Small intestine (tissue), 7 donors: ENCODE measurements at regions not wholly inside any gene's neighbourhood (a gene's known extent, or its start where the extent isn't known, plus 50 kb on each side); places are given as distances from the start of the nearest gene placed in this dataset.

ENCODE experiments used
- DNase-seq, 2 donors: peaks; one replicate each; pipeline versions ENCODE4 v3.0.0 to v3.0.0-alpha.2; 2013
- FAIRE-seq: peaks from 2 replicates; lab custom pipeline; 2012; peaks lifted over from hg19 to GRCh38; lab: Jason Lieb, UNC
- H3K27ac ChIP-seq, 3 donors: one replicate each; pipeline ENCODE4 v1.5.1; 2013; ENCODE audit warnings: low read length in 2 of 3, mild to moderate bottlenecking in 2 of 3, control low read depth in 1 of 3, inconsistent platforms in 1 of 3, low read depth in 1 of 3, moderate library complexity in 1 of 3
- H3K27me3 ChIP-seq, 3 donors: one replicate each; pipeline ENCODE4 v1.6.1; 2013; ENCODE audit warnings: low read length in 3 of 3, inconsistent platforms in 1 of 3; ENCODE audit not compliant: control insufficient read depth in 3 of 3, insufficient read depth in 3 of 3
- H3K36me3 ChIP-seq, 3 donors: one replicate each; pipeline ENCODE4 v1.6.1; 2013; ENCODE audit warnings: low read length in 3 of 3, inconsistent platforms in 1 of 3, low read depth in 1 of 3, mild to moderate bottlenecking in 1 of 3, moderate library complexity in 1 of 3; ENCODE audit not compliant: control insufficient read depth in 3 of 3, insufficient read depth in 2 of 3
- H3K4me1 ChIP-seq, 3 donors: one replicate each; pipeline ENCODE4 v1.6.1; 2013; ENCODE audit warnings: low read length in 2 of 3, inconsistent platforms in 1 of 3, low read depth in 1 of 3, mild to moderate bottlenecking in 1 of 3, moderate library complexity in 1 of 3; ENCODE audit not compliant: control insufficient read depth in 3 of 3, insufficient read depth in 2 of 3
- H3K4me3 ChIP-seq, 3 donors: one replicate each; pipeline ENCODE4 v1.5.1; 2013; ENCODE audit warnings: low read length in 3 of 3, control low read depth in 1 of 3, inconsistent platforms in 1 of 3, low read depth in 1 of 3, mild to moderate bottlenecking in 1 of 3, moderate library complexity in 1 of 3
- H3K9me3 ChIP-seq, 2 donors: one replicate each; pipeline ENCODE4 v1.6.1; 2013; ENCODE audit warnings: low read depth in 1 of 2, low read length in 1 of 2; ENCODE audit not compliant: control insufficient read depth in 2 of 2, insufficient read depth in 1 of 2
- WGBS, 3 donors: extraction: QIAGEN DNeasy Blood & Tissue Kit; methylation state at CpG; one replicate each; pipeline ENCODE4 v1.1.7; 2013; 5-methylcytosine and 5-hydroxymethylcytosine counted together
- donor health status: healthy with polysubstance abuse.
- donor health status: control.
- donor health status: control.
- donor health status: Bipolar disorder and iron deficiency.
- donor health status: healthy.

- H3K4me3 ChIP-seq: no peak overlapping the region
- no peaks in the 10 kb centered on the region for H3K4me1 ChIP-seq
- no peaks in the 10 kb centered on the region for H3K36me3 ChIP-seq
- H3K27me3 ChIP-seq: no peaks in the 10 kb centered on the region
- DNase-seq (no peak), FAIRE-seq (no peak)
- peaks cover 0 to 3% of the 10 kb centered on the region in 2 donors for H3K9me3 ChIP-seq
- H3K27ac ChIP-seq: no peak overlapping the region
Observed at GRCh38 chr6:126419901-126420300, 80.0 kb downstream of the CENPW start.

DNA sequence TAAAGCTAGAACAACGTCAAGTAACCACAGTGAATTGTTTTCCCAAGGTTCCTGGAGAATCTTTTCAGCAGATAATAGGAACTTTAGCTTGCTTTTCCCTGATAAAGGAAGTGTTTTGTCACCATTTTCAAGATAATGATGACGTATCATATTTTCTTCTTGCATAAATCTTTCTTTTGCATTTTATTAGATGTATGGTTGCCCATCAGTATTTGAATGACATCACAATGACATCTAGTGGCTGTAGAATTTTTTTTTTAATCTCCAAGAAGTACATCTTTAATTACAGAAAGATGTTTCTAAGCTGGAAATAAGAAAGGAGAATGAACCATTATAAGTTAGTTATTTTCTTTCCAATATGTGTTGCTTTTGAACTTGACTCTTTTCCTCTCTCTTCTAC lies 83.0 kb downstream of the CENPW start:
- H3K27me3 ChIP-seq: no peaks in the 10 kb centered on the region
- H3K36me3 ChIP-seq: no peaks in the 10 kb centered on the region
- no peak overlapping the region for H3K27ac ChIP-seq
- FAIRE-seq: no peak
- DNase-seq: no peak
- WGBS, 3 donors: 35 to 61% (median 38%) methylated on average over 2 of the region's 2 CpGs
- H3K4me1 ChIP-seq: no peaks in the 10 kb centered on the region
- H3K9me3 ChIP-seq: no peaks in the 10 kb centered on the region
- no peak overlapping the region for H3K4me3 ChIP-seq

- Histone ChIP-seq H3K27ac (no peak overlapping the region), H3K9me3 (no peaks in the 10 kb centered on the region), H3K4me3 (no peak overlapping the region), H3K36me3 (no peaks in the 10 kb centered on the region), H3K4me1 (no peaks in the 10 kb centered on the region), H3K27me3 (no peaks in the 10 kb centered on the region)
- 38 to 62% (median 41%) methylated on average over 3 of the region's 3 CpGs for WGBS, 3 donors
- DNase-seq (no peak), FAIRE-seq (no peak)
Observed at GRCh38 chr6:126427713-126428112, 87.8 kb downstream of the CENPW start.

GRCh38 chr6:126429866-126430265 lies 90.0 kb downstream of the CENPW start:
- Histone ChIP-seq H3K9me3 (no peaks in the 10 kb centered on the region), H3K27me3 (no peaks in the 10 kb centered on the region), H3K36me3 (no peaks in the 10 kb centered on the region), H3K4me1 (no peaks in the 10 kb centered on the region), H3K27ac (no peak overlapping the region), H3K4me3 (no peak overlapping the region)
- WGBS, 3 donors: 87 to 92% (median 91%) methylated on average over 1 of the region's 1 CpG
- no peak for FAIRE-seq
- no peak for DNase-seq

DNA sequence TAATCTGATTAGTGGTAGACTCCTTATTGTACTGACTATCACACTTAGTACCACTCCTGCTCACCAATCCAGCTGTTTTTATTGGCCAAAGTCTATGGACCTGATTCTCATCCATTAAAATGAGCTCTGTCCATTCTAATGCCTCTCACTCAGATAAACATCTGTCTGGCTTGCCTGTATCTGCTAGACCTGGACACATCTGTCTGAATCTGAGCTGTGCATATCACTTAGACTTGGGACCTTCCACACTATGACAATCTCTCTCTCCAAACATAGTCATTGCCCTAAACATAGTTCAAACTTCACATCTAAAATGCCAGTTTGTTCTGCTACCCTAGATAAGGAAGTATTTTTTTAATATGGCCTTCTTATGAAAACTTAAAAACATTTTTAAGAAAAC lies 92.6 kb downstream of the CENPW start:
- Histone ChIP-seq H3K36me3 (no peaks in the 10 kb centered on the region), H3K4me3 (no peak overlapping the region), H3K27ac (no peak overlapping the region), H3K27me3 (no peaks in the 10 kb centered on the region), H3K4me1 (no peaks in the 10 kb centered on the region), H3K9me3 (no peaks in the 10 kb centered on the region)
- DNase-seq (no peak), FAIRE-seq (no peak)

- FAIRE-seq: no peak
- no peaks in the 10 kb centered on the region for H3K9me3 ChIP-seq
- no peaks in the 10 kb centered on the region for H3K4me1 ChIP-seq
- DNase-seq: no peak
- no peaks in the 10 kb centered on the region for H3K27me3 ChIP-seq
- H3K4me3 ChIP-seq: no peak overlapping the region
- no peak overlapping the region for H3K27ac ChIP-seq
- H3K36me3 ChIP-seq: no peaks in the 10 kb centered on the region
Observed at GRCh38 chr6:126433927-126434326, 94.0 kb downstream of the CENPW start.

DNA sequence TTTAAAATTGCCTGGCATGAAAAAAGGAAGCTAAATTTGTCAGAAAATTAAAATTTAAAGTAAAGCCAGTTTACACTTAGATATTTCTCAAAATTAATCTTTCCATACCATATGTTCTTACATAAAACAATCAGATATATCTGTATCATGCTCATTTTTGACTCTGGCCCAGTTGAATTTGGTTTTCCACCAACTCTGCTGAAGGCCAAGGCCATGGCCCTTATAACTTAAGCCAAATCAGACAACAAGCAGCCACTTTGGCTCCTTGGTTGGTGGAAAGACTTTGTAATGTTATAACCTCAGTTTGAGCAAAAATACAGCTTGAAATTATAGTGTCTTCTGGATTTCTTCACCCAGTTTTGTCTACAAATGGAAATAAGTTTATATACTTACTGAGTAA lies 97.3 kb downstream of the CENPW start:
- Histone ChIP-seq H3K36me3 (no peaks in the 10 kb centered on the region), H3K4me1 (no peaks in the 10 kb centered on the region), H3K4me3 (no peak overlapping the region), H3K27ac (no peak overlapping the region), H3K9me3 (no peaks in the 10 kb centered on the region), H3K27me3 (no peaks in the 10 kb centered on the region)
- no peak for FAIRE-seq
- DNase-seq: no peak

DNA sequence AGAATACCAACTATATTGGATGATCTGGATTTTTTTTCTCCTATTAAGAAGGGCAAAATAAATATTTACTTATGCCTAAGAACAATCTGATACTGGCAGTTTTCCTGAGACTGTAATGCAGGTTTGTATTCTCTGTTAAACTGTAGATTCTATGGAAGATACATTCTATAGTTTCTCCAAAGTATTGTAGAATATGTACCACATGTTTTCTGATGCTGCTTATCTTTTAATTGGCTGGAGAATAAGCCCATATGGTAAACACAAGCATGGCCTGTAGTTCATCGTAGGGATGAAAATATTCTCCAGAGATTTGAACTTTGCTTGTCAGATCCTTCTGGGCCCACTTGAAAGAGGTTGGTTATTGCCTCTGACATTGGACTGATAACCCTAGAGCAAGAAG lies 99.1 kb downstream of the CENPW start:
- Histone ChIP-seq H3K27ac (no peak overlapping the region), H3K4me1 (no peaks in the 10 kb centered on the region), H3K9me3 (no peaks in the 10 kb centered on the region), H3K27me3 (no peaks in the 10 kb centered on the region), H3K4me3 (no peak overlapping the region), H3K36me3 (no peaks in the 10 kb centered on the region)
- 47 to 54% (median 50%) methylated on average over 1 of the region's 1 CpG for WGBS, 3 donors
- DNase-seq (no peak), FAIRE-seq (no peak)

DNA sequence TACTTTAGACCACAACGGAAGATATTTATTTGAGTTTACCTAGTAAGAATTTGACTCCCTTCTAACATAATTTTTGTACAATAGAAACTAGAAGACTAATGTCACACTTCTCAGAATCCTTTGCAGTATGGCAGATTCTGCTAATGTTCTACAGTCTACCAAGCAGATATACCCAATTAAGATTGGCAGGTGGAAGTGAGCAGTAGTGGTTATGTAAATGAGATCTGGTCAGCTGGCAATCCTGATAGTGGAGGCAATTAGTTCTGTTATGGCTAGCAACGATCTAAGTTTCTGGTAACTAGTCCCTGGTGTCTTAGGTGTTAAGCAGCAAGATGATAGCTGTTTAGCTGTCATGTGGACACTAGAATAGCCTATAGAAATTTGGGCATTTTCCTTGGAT lies 101.0 kb downstream of the CENPW start:
- Histone ChIP-seq H3K9me3 (no peaks in the 10 kb centered on the region), H3K27ac (no peak overlapping the region), H3K4me1 (no peaks in the 10 kb centered on the region), H3K36me3 (no peaks in the 10 kb centered on the region), H3K27me3 (no peaks in the 10 kb centered on the region), H3K4me3 (no peak overlapping the region)
- WGBS, 3 donors: 51 to 74% (median 65%) methylated on average over 2 of the region's 2 CpGs
- DNase-seq (no peak), FAIRE-seq (no peak)
